ENCODE measurements at regions not wholly inside any gene's neighbourhood (a gene's known extent, or its start where the extent isn't known, plus 50 kb on each side); places are given as distances from the start of the nearest gene placed in this dataset.
"Not testable (repeated sequence)": the region's sequence is repeated elsewhere in the genome, so short reads cannot be mapped to it uniquely, and the experiment has no call there.

GRCh38 chr11:7860844-7861243 is 64.1 kb upstream of the OR5P2 start:
- H2BK120ac ChIP-seq (ENCODE audit: low read depth, low read length); DNase-seq; H3K9me3 ChIP-seq (ENCODE audit: control insufficient read depth, insufficient read depth, low read length); H3K56ac ChIP-seq (ENCODE audit: extremely low read depth, insufficient read depth, low read length); H3K4me1 ChIP-seq (ENCODE audit: control insufficient read depth, insufficient read depth, low read length); H3K79me1 ChIP-seq (ENCODE audit: low read depth in 1 of 2, low read length in 2 of 2); intact Hi-C loops (cut with micrococcal nuclease); POLR2A ChIA-PET (ENCODE audit: unreplicated experiment); H2AFZ ChIP-seq (replicated peaks; ENCODE audit: low read length, poor library complexity); H3K9ac ChIP-seq (ENCODE audit: low read depth, low read length); H4K5ac ChIP-seq (ENCODE audit: low read depth, low read length); H4K8ac ChIP-seq (ENCODE audit: low read depth in 2 of 2, low read length in 2 of 2); H3K36me3 ChIP-seq (ENCODE audit: control insufficient read depth, insufficient read depth, low read length); H3K27ac ChIP-seq (ENCODE audit: insufficient read depth, low read length); H2BK20ac ChIP-seq (ENCODE audit: low read depth, low read length); BruUV-seq (replicated peaks); H3K23ac ChIP-seq (ENCODE audit: low read depth, low read length); CTCF ChIA-PET; H3K4me3 ChIP-seq (ENCODE audit: insufficient read depth, low read depth, low read length); H2BK5ac ChIP-seq (ENCODE audit: low read depth, low read length, poor library complexity, severe bottlenecking); H3K27me3 ChIP-seq (ENCODE audit: control insufficient read depth, insufficient read depth, low read length); ATAC-seq (ENCODE audit: low read depth); H2AK5ac ChIP-seq (ENCODE audit: low read depth, low read length); in situ Hi-C loops (cut with MboI; ENCODE audit: low sequenced_read_pairs); H3K4ac ChIP-seq (ENCODE audit: low read depth, low read length); H2BK15ac ChIP-seq (ENCODE audit: low read depth, low read length); H3K14ac ChIP-seq (replicated peaks; ENCODE audit: low read depth, low read length); H2AK9ac ChIP-seq (replicated peaks; ENCODE audit: low read depth, low read length, poor library complexity); H3K18ac ChIP-seq (ENCODE audit: low read depth, low read length); H4K91ac ChIP-seq (ENCODE audit: insufficient read depth, low read depth, low read length); H4K20me1 ChIP-seq (ENCODE audit: insufficient read depth, low read length); dilution Hi-C loops (cut with HindIII; ENCODE audit: low sequenced_read_pairs, unreplicated experiment); H3K9me1 ChIP-seq (ENCODE audit: insufficient read depth, low read length): not testable (repeated sequence)
- WGBS, 2 experiments (ENCODE audit: extremely low coverage in 2 of 2, insufficient read length in 1 of 2) = no CpG with 5 or more reads among the region's 14 CpGs
- H3K4me2 ChIP-seq (ENCODE audit: low read depth, low read length) = peak overlapping the region; percentile 40; the same call in 1 of the 2 replicates

Measured in IMR-90 (cell line).